ENCODE measurements at regions not wholly inside any gene's neighbourhood (a gene's known extent, or its start where the extent isn't known, plus 50 kb on each side); places are given as distances from the start of the nearest gene placed in this dataset.

DNA sequence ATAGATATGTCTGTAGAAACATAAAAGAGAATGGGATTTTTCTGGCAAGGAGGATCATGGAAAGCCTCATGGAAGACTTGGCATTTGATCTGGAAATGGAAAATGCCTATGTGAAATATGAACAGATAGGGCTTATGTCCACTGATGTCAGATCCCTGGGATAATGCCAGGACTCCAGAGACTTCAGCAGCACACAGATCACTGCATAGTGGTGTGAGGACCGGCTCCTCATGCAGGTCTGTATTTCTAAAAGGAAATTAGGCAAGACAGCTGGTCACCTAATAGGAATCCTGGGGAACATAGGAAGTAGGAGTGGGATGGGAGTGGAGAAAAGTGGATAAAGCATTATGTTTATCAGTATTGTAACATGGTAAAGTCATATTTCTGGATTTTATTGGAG is 56.8 kb upstream of the IPO9 start:
- H3K27ac ChIP-seq (ENCODE audit: low read depth in 1 of 2, low read length in 2 of 2): no peak overlapping the region
- no peaks in the 10 kb centered on the region for H3K36me3 ChIP-seq (ENCODE audit: control insufficient read depth in 1 of 2, insufficient read depth in 2 of 2, low read length in 1 of 2)
- H3K9me3 ChIP-seq (ENCODE audit: control insufficient read depth, low read length): no peaks in the 10 kb centered on the region
- DNase-seq (no peak), ATAC-seq (ENCODE audit: low FRiP score) (no peak)
- peaks cover 8 to 24% of the 10 kb centered on the region in 2 donors for H3K4me1 ChIP-seq (ENCODE audit: control insufficient read depth in 1 of 2, insufficient read depth in 2 of 2, low read length in 2 of 2)
- 87 to 95% methylated on average over 1 of the region's 1 CpG for WGBS, 2 donors
- H3K4me3 ChIP-seq (ENCODE audit: low read length in 2 of 2): no peak overlapping the region
- no peaks in the 10 kb centered on the region for H3K27me3 ChIP-seq (ENCODE audit: control insufficient read depth in 1 of 2, insufficient read depth in 2 of 2, low read length in 1 of 2)
- intact Hi-C loops (cut with DNase I): no loop called here

DNA sequence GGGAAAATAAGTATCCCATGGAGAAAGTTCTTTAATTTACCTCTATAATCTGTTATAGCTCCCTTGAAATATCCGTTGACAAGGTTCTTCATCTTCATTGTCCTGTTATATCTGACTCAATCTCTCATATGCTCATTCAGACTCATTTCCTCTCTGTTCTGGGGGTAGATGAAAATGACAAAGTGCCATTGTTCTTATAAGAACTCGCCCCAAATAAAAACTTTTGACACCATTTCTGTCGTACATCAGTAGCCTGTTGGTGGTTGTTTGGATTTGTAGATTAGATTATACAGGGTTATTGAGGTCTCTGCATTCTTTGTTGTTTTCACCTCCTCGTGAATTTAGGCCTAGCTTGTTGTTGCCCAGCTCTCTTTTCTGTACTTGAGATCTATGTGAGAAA is 55.2 kb upstream of the IPO9 start:
- H3K27me3 ChIP-seq (ENCODE audit: control insufficient read depth in 1 of 2, insufficient read depth in 2 of 2, low read length in 1 of 2): no peaks in the 10 kb centered on the region
- intact Hi-C loops (cut with DNase I): no loop called here
- no peaks in the 10 kb centered on the region for H3K36me3 ChIP-seq (ENCODE audit: control insufficient read depth in 1 of 2, insufficient read depth in 2 of 2, low read length in 1 of 2)
- H3K27ac ChIP-seq (ENCODE audit: low read depth in 1 of 2, low read length in 2 of 2): peak overlapping the region in 1 of 2 donors; percentile 93
- no peak overlapping the region for H3K4me3 ChIP-seq (ENCODE audit: low read length in 2 of 2)
- H3K9me3 ChIP-seq (ENCODE audit: control insufficient read depth, low read length): no peaks in the 10 kb centered on the region
- ATAC-seq (ENCODE audit: low FRiP score): no peak
- WGBS, 2 donors: 44% methylated on average over 4 of the region's 4 CpGs
- peaks cover 5 to 33% of the 10 kb centered on the region in 2 donors for H3K4me1 ChIP-seq (ENCODE audit: control insufficient read depth in 1 of 2, insufficient read depth in 2 of 2, low read length in 2 of 2)
- no peak for DNase-seq

DNA sequence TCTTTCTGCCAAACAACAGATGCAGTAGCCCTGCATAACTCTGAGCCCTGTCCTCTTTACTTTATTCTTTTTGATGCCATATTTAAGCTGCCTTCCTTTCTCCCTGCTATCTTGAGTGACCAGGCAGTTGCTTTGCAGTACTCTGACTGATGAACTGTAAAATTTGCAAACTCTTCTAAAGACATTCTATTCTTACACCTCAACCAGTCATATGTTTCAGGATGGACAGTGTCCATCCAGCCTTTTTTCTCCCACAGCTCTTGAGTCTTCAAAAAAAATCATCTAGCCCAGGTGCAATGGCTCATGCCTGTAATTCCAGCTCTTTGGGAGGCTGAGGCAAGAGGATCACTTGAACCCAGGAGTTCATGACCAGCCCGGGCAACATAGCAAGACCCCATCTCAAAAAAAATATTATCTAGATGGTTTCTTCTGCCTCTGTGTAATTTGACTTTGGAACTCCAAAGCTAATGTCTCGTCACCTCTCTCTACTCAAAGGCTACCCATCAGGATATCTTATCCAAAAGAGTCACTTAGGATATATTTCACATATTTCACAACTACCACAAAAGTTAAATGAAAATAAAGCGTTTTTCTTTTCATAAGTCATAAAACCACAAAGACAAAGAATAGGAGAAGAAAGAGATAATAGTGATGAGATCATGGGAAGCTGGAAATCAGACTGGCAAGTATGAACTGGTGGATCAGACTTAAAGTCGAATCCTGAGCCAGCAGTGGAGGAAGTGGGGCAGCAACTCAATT is 54.6 kb upstream of the IPO9 start:
- no peak overlapping the region for H3K4me3 ChIP-seq (ENCODE audit: low read length in 2 of 2)
- intact Hi-C loops (cut with DNase I): no loop called here
- 45 to 47% methylated on average over 4 of the region's 4 CpGs for WGBS, 2 donors
- no peak for DNase-seq
- H3K36me3 ChIP-seq (ENCODE audit: control insufficient read depth in 1 of 2, insufficient read depth in 2 of 2, low read length in 1 of 2): no peaks in the 10 kb centered on the region
- H3K27me3 ChIP-seq (ENCODE audit: control insufficient read depth in 1 of 2, insufficient read depth in 2 of 2, low read length in 1 of 2): no peaks in the 10 kb centered on the region
- peaks cover 5 to 27% of the 10 kb centered on the region in 2 donors for H3K4me1 ChIP-seq (ENCODE audit: control insufficient read depth in 1 of 2, insufficient read depth in 2 of 2, low read length in 2 of 2)
- no peak for ATAC-seq (ENCODE audit: low FRiP score)
- no peaks in the 10 kb centered on the region for H3K9me3 ChIP-seq (ENCODE audit: control insufficient read depth, low read length)
- peak overlapping the region; percentile 64 to 93 for H3K27ac ChIP-seq (ENCODE audit: low read depth in 1 of 2, low read length in 2 of 2)

DNA sequence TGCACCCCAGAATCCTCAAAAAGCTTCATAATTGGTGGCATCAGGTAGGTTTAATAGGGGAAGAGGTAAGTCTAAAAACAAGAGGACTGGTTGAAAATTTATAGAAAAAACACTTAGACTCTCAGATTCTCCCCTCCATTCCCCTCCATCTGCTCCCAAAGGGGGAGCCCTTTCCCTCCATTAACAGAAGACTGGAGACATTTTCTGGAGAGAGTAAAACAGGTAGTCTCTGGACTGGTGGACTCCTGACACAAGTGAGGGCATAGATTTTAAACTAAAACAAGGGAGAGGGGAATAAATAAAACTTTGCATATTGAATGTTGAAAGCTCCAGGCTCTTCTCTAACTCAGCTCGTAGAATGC is 54.0 kb upstream of the IPO9 start:
- intact Hi-C loops (cut with DNase I): no loop called here
- 10 to 12% methylated on average over 1 of the region's 1 CpG for WGBS, 2 donors
- H3K9me3 ChIP-seq (ENCODE audit: control insufficient read depth, low read length): no peaks in the 10 kb centered on the region
- peak overlapping the region; percentile 59 to 93 for H3K27ac ChIP-seq (ENCODE audit: low read depth in 1 of 2, low read length in 2 of 2)
- DNase-seq: no peak
- no peak for ATAC-seq (ENCODE audit: low FRiP score)
- H3K27me3 ChIP-seq (ENCODE audit: control insufficient read depth in 1 of 2, insufficient read depth in 2 of 2, low read length in 1 of 2): no peaks in the 10 kb centered on the region
- no peaks in the 10 kb centered on the region for H3K36me3 ChIP-seq (ENCODE audit: control insufficient read depth in 1 of 2, insufficient read depth in 2 of 2, low read length in 1 of 2)
- no peak overlapping the region for H3K4me3 ChIP-seq (ENCODE audit: low read length in 2 of 2)
- H3K4me1 ChIP-seq (ENCODE audit: control insufficient read depth in 1 of 2, insufficient read depth in 2 of 2, low read length in 2 of 2): peaks cover 5 to 29% of the 10 kb centered on the region in 2 donors

DNA sequence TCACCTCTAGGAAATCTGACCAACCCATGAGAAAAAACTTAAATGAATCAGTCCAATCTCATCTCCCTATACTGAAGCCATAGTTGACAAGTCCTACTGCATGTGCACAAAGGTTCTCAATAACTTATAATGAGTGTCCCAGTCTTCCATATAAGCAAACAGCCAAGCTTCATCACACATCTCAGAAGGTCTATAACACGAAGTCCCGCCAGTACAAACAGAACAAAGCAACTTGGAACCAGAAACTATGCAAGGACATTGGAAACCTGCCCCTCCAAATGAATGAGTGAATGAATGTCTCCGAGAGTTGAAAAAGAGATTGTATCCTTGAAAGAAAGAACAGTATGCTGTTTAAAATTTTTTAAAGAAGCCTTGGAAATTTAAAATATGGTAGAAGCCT is 53.6 kb upstream of the IPO9 start:
- no peak overlapping the region for H3K4me3 ChIP-seq (ENCODE audit: low read length in 2 of 2)
- H3K27me3 ChIP-seq (ENCODE audit: control insufficient read depth in 1 of 2, insufficient read depth in 2 of 2, low read length in 1 of 2): no peaks in the 10 kb centered on the region
- WGBS, 2 donors: 4 to 6% methylated on average over 3 of the region's 3 CpGs
- no peaks in the 10 kb centered on the region for H3K9me3 ChIP-seq (ENCODE audit: control insufficient read depth, low read length)
- DNase-seq (no peak), ATAC-seq (ENCODE audit: low FRiP score) (no peak)
- intact Hi-C loops (cut with DNase I): no loop called here
- H3K27ac ChIP-seq (ENCODE audit: low read depth in 1 of 2, low read length in 2 of 2): peak overlapping the region; percentile 89 to 93
- H3K4me1 ChIP-seq (ENCODE audit: control insufficient read depth in 1 of 2, insufficient read depth in 2 of 2, low read length in 2 of 2): peaks cover 5 to 30% of the 10 kb centered on the region in 2 donors
- H3K36me3 ChIP-seq (ENCODE audit: control insufficient read depth in 1 of 2, insufficient read depth in 2 of 2, low read length in 1 of 2): no peaks in the 10 kb centered on the region

- H3K9me3 ChIP-seq (ENCODE audit: control insufficient read depth, low read length): no peaks in the 10 kb centered on the region
- no peaks in the 10 kb centered on the region for H3K27me3 ChIP-seq (ENCODE audit: control insufficient read depth in 1 of 2, insufficient read depth in 2 of 2, low read length in 1 of 2)
- peak overlapping the region; percentile 80 to 94 for H3K27ac ChIP-seq (ENCODE audit: low read depth in 1 of 2, low read length in 2 of 2)
- no peak overlapping the region for H3K4me3 ChIP-seq (ENCODE audit: low read length in 2 of 2)
- DNase-seq (no peak), ATAC-seq (ENCODE audit: low FRiP score) (peak; percentile 67)
- peaks cover 5 to 26% of the 10 kb centered on the region in 2 donors for H3K4me1 ChIP-seq (ENCODE audit: control insufficient read depth in 1 of 2, insufficient read depth in 2 of 2, low read length in 2 of 2)
- WGBS, 2 donors: 11 to 17% methylated on average over 5 of the region's 5 CpGs
- intact Hi-C loops (cut with DNase I): no loop called here
- peaks cover 5 to 8% of the 10 kb centered on the region in 2 donors for H3K36me3 ChIP-seq (ENCODE audit: control insufficient read depth in 1 of 2, insufficient read depth in 2 of 2, low read length in 1 of 2)
These were observed 50.5 kb upstream of the IPO9 start for GRCh38 chr1:201778279-201779065.

Small RNA genes in the stretch of these regions (microRNA-seq; reads per million reads assigned to microRNA genes)
- gene MIR5191: 0 reads per million in 2 donors
